GM19328 (cell line): ENCODE measurements at regions not wholly inside any gene's neighbourhood (a gene's known extent, or its start where the extent isn't known, plus 50 kb on each side); places are given as distances from the start of the nearest gene placed in this dataset.

Experiments
- ATAC-seq: cut with Tn5 transposase; IDR thresholded peaks from one replicate; pipeline ENCODE4 v1.9.1; 2021; ENCODE audit warnings: mild to moderate bottlenecking, moderate library complexity; ENCODE audit not compliant: unreplicated experiment

GRCh38 chr2:12795851-12796250 lies 79.1 kb downstream of the TRIB2 start:
- no peak for ATAC-seq

- no peak for ATAC-seq
These were observed 79.9 kb downstream of the TRIB2 start for GRCh38 chr2:12796657-12797056.

- ATAC-seq = no peak
These were observed 81.1 kb downstream of the TRIB2 start for GRCh38 chr2:12797815-12798214.

GRCh38 chr2:12803607-12804006 lies 86.9 kb downstream of the TRIB2 start:
- no peak for ATAC-seq

- no peak for ATAC-seq
These were observed 87.5 kb downstream of the TRIB2 start for GRCh38 chr2:12804091-12804856.

GRCh38 chr2:12805033-12805432 lies 88.3 kb downstream of the TRIB2 start:
- ATAC-seq = no peak

- ATAC-seq = no peak
These were observed 90.0 kb downstream of the TRIB2 start for GRCh38 chr2:12806549-12807242.

- ATAC-seq = no peak
These were observed 91.4 kb downstream of the TRIB2 start for GRCh38 chr2:12807907-12808810.

- ATAC-seq = no peak
These were observed 92.8 kb downstream of the TRIB2 start for GRCh38 chr2:12809526-12809925.

- no peak for ATAC-seq
These were observed 95.2 kb downstream of the TRIB2 start for GRCh38 chr2:12811916-12812315.

- ATAC-seq = no peak
These were observed 96.4 kb downstream of the TRIB2 start for GRCh38 chr2:12813166-12813565.

- ATAC-seq = no peak
These were observed 99.9 kb downstream of the TRIB2 start for GRCh38 chr2:12816379-12817306.

GRCh38 chr2:12817870-12818269 lies 101.1 kb downstream of the TRIB2 start:
- ATAC-seq = no peak

GRCh38 chr2:12818416-12819102 lies 101.8 kb downstream of the TRIB2 start:
- no peak for ATAC-seq

- no peak for ATAC-seq
These were observed 102.4 kb downstream of the TRIB2 start for GRCh38 chr2:12819103-12819475.

GRCh38 chr2:12819721-12820120 lies 103.0 kb downstream of the TRIB2 start:
- ATAC-seq = no peak

GRCh38 chr2:12821656-12822055 lies 104.9 kb downstream of the TRIB2 start:
- no peak for ATAC-seq

GRCh38 chr2:12824351-12824777 lies 107.6 kb downstream of the TRIB2 start:
- ATAC-seq = no peak

- ATAC-seq = no peak
These were observed 108.1 kb downstream of the TRIB2 start for GRCh38 chr2:12824778-12825379.
